ENCODE measurements at regions not wholly inside any gene's neighbourhood (a gene's known extent, or its start where the extent isn't known, plus 50 kb on each side); places are given as distances from the start of the nearest gene placed in this dataset.

DNA sequence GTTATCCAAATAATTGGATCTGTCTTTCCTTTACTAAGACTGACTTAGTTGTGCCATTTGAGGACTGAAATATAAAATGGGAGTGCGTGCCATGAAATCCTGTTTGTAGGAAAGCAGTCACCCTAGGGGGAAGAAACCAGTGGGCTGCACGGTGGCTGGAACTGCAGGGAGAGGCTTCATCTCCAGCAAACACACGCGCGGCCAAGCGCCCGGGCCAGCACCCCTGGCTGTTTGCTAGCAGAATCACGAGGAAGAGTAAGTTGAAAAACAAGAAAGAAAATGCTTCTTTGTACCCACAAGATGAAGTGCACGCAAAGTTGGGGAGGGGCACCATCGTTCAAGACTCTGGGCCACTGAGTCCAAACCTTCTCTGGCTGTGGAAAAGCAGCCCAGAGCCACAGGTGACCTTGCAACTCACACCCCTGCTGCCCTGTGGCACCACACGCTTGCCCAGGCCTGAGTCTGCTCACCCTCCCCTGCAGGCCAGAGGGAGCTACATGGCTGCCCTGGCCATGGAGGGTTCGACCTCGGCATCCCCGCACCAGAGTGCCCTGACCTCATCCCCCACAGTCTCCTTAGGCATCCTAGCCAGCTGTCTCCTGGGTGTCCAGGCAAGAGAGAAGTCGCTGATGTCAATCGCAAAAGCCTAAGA, 55.2 kb downstream of the IRX2 start:
- DNase-seq (ENCODE audit: low spot score), result no peak
- in situ Hi-C loops (cut with MboI; ENCODE audit: low pct_unique_long_range_greater_than_20kb, low sequenced_read_pairs, unreplicated experiment), result no loop called here
- no peak for TF ChIP-seq CTCF (IDR thresholded peaks at IDR 0.05; ENCODE audit: extremely low read depth, insufficient read depth, missing control alignments)

DNA sequence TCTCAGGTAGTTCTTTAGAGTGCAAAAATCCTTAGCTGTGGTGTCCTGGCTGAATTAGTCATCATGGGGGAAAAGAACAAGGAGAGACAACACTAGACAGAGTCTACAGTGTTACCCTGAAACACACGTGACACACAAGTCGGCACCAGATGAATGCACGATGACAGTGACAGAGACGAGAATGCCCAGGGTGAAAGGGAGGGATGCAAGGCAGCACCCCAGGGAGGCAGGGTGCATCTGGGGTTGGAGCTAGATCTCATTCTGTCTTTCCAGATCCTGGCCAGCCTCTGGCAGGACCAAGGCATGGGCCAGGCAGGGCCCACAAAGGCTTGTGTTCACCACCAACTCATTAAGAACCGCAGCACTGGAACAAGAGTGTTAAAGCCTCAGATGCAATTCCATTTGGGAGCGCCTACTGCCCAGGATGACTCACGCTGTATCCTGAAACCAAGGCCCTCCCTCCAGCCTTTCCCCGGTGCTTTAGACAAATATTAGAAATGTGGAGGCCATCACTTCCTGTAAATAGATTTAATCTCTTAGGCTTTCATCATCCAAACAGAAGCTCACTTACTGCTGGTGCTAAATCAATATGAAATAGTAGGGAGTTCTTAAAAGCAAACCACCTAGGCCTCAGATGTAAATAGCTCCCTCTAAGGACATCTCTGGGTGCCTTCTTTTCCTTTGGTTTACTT, 56.1 kb downstream of the IRX2 start:
- DNase-seq (ENCODE audit: low spot score), result no peak
- in situ Hi-C loops (cut with MboI; ENCODE audit: low pct_unique_long_range_greater_than_20kb, low sequenced_read_pairs, unreplicated experiment), result no loop called here
- TF ChIP-seq CTCF (IDR thresholded peaks at IDR 0.05; ENCODE audit: extremely low read depth, insufficient read depth, missing control alignments), result no peak

DNA sequence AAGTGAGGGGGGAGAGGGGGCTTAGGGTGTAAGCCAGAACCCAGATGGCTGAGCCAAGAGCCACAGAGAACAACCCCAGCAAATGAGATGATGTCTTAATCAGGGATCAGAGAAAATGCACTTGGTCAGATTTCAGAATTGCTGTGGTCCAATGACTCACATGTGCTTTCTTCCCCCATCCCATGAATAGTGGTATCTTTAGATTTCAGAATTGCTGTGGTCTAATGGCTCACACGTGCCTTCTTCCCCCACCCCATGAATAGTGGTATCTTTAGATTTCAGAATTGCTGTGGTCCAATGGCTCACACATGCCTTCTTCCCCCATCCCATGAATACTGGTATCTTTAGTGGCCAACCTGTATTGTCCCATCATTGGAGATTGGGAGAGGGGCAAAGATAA, 59.9 kb downstream of the IRX2 start:
- no peak for DNase-seq (ENCODE audit: low spot score)
- in situ Hi-C loops (cut with MboI; ENCODE audit: low pct_unique_long_range_greater_than_20kb, low sequenced_read_pairs, unreplicated experiment), result no loop called here
- TF ChIP-seq CTCF (IDR thresholded peaks at IDR 0.05; ENCODE audit: extremely low read depth, insufficient read depth, missing control alignments), result no peak

DNA sequence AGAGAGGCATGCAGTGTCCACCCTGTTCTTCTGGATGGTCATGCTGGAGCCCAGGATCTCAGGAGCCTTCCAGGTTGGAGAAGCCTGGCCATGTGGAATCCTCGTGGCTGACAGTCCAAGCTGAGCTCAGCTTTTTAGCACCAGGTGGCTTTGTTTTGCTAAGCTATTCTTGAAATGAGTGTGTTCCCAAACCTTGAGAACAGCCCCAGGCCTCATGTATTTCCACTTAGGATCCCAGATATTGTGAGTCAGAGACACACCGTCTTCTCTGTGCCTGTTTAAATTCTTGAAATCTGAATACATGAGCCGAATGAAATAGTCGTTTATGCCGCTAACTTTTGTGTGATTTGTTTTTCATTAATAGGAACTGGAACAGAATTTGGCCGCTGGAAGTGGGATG, 61.2 kb downstream of the IRX2 start:
- in situ Hi-C loops (cut with MboI; ENCODE audit: low pct_unique_long_range_greater_than_20kb, low sequenced_read_pairs, unreplicated experiment), result no loop called here
- DNase-seq (ENCODE audit: low spot score), result no peak
- TF ChIP-seq CTCF (IDR thresholded peaks at IDR 0.05; ENCODE audit: extremely low read depth, insufficient read depth, missing control alignments), result no peak

GRCh38 chr5:2688586-2688985, 62.9 kb downstream of the IRX2 start:
- no peak for TF ChIP-seq CTCF (IDR thresholded peaks at IDR 0.05; ENCODE audit: extremely low read depth, insufficient read depth, missing control alignments)

DNA sequence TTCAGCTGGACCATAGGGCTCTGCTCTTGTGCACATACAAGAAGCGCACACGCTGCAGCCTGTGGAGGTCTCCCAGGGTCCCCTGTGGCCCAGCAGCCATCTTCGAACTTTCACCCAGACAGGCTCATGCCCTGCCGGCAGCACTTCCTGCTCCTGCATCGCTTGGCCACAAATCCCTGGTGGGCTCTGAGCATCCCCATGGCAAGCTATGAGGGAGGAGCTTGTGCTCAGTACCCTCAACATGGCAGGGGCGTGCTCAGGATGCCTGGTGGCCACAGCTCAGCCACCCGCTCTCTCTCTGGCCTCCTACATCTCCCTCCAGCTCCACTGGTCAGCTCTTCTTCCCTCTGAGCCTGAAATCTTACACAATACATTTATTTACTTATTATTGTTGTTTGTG, 63.7 kb downstream of the IRX2 start:
- in situ Hi-C loops (cut with MboI; ENCODE audit: low pct_unique_long_range_greater_than_20kb, low sequenced_read_pairs, unreplicated experiment), result no loop called here
- no peak for TF ChIP-seq CTCF (IDR thresholded peaks at IDR 0.05; ENCODE audit: extremely low read depth, insufficient read depth, missing control alignments)
- no peak for DNase-seq (ENCODE audit: low spot score)

More at GRCh38 chr5:2688586-2688985, 62.9 kb downstream of the IRX2 start:
- DNase-seq (ENCODE audit: low spot score), result no peak
- in situ Hi-C loops (cut with MboI; ENCODE audit: low pct_unique_long_range_greater_than_20kb, low sequenced_read_pairs, unreplicated experiment), result no loop called here

Data from GM13977 (cell line).